ENCODE measurements at regions not wholly inside any gene's neighbourhood (a gene's known extent, or its start where the extent isn't known, plus 50 kb on each side); places are given as distances from the start of the nearest gene placed in this dataset.
A peak's percentile ranks its signal among the peaks of the same experiment; 100 is the strongest.

GRCh38 chr18:59848002-59848401 is 51.8 kb upstream of the PMAIP1 start:
- TF ChIP-seq GATA3 (IDR thresholded peaks at IDR 0.05; ENCODE audit: low read depth, low read length): no peak
- no peak for TF ChIP-seq GATA2 (IDR thresholded peaks at IDR 0.05; ENCODE audit: low read depth, low read length)

DNA sequence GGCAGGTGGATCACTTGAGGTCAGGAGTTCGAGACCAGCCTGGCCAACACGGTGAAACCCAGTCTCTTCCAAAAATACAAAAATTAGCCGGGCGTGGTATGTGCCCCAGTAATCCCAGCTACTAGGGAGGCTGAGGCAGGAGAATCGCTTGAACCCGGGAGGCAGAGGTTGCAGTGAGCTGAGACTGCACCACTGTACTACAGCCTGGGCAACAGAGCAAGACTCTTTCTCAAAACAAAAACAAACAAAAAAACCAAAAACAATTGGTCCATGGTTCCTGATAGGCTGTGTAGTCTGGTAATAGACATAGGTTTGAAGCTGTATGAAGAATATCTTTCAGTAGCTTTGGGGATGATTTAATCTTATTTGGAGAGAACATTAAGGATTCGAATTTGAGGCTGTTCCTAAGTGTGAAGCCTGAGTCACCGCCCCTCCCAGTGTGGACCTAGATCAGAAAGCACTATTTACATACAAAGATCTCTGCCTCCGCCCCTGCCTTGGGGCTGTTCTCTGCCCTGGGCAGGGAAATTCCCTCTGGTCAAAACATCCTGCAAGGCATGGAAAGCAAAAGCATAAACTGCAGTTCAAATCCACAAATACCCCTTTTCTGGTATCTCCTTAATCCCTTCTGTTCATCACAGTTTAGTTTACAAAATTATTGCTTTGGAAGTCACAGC is 52.8 kb upstream of the PMAIP1 start:
- no peak for TF ChIP-seq GATA2 (IDR thresholded peaks at IDR 0.05; ENCODE audit: low read depth, low read length)

- no peak for TF ChIP-seq GATA3 (IDR thresholded peaks at IDR 0.05; ENCODE audit: low read depth, low read length)
- no peak for TF ChIP-seq GATA2 (IDR thresholded peaks at IDR 0.05; ENCODE audit: low read depth, low read length)
Observed at GRCh38 chr18:59842947-59843346, 56.8 kb upstream of the PMAIP1 start.

DNA sequence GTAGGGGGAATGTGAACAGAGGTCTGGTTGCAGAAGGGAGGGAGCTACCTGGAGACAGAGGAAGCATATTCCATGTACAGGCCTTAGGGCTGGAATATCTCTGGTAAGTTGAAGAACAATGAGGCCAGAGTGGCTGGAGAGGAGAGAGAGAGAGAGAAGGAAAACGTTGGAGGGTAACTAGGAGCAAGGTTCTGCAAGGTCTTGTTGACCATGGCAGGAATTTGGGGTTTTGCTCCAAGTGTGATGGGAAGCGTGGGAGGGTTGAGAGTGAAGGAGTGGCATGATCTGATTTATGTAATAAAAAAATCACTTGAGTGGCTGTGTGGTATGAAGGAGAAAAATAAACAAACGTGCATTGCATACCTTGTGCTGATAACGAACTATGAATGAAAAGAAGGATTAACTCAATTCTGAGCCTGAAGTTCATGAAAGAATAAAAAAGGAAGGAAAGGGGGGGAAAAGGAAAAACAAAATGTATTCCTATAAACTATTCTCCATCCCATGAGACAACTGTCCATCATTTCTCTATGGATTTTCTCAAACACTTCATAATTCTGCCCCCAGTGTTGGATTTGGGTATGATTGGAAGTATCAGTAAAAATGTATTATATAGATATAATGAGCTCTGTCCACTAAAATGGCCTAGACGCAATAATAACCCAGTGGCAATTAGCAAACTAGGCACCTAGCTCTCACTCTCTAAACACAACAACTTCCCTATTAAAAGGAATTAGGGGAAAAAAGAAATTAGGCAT is 59.7 kb upstream of the PMAIP1 start:
- TF ChIP-seq GATA3 (IDR thresholded peaks at IDR 0.05; ENCODE audit: low read depth, low read length) (no peak), GATA2 (IDR thresholded peaks at IDR 0.05; ENCODE audit: low read depth, low read length) (no peak)

DNA sequence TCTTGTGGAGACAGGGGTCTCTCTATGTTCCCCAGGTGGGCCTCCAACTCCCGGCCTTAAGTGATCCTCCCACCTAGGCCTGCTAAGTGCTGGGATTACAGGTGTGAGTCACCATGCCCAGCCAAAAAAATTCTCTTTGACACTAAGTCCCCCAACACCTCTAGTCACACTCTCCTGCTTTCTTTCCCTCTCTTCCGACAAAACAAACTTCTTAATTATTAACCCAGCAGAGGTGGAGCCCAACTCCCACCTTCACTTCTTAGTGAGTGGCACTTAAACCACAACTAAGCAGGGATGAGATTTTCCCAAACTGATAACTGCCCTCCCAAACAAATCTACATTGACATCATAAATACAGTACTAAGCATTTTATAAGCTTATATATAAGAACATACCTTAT is 60.5 kb upstream of the PMAIP1 start:
- TF ChIP-seq GATA2 (IDR thresholded peaks at IDR 0.05; ENCODE audit: low read depth, low read length) (no peak), GATA3 (IDR thresholded peaks at IDR 0.05; ENCODE audit: low read depth, low read length) (no peak)

- TF ChIP-seq GATA2 (IDR thresholded peaks at IDR 0.05; ENCODE audit: low read depth, low read length) (no peak), GATA3 (IDR thresholded peaks at IDR 0.05; ENCODE audit: low read depth, low read length) (no peak)
Observed at GRCh38 chr18:59837586-59837985, 62.2 kb upstream of the PMAIP1 start.

- TF ChIP-seq GATA2 (IDR thresholded peaks at IDR 0.05; ENCODE audit: low read depth, low read length): no peak
- TF ChIP-seq GATA3 (IDR thresholded peaks at IDR 0.05; ENCODE audit: low read depth, low read length): no peak
Observed at GRCh38 chr18:59835605-59836379, 64.0 kb upstream of the PMAIP1 start.

DNA sequence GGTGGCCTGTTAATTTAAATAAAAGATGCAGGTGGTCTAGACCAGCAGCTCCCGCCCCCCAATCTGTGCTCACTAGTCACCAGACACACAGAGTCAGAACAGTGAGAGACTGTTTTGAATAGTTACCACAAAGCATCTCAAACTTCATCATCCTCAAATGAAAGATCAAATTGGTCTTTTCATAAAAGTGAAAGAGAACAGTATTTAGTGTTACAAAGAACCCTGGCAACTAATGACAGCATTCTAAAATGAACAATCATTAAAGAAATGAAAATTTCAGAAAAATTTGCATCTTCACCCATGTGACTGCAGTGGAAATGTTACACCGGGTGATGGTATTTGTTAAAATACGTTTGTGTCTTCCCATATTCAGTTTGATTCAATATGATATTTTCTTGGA is 65.5 kb upstream of the PMAIP1 start:
- TF ChIP-seq GATA3 (IDR thresholded peaks at IDR 0.05; ENCODE audit: low read depth, low read length) (no peak), GATA2 (IDR thresholded peaks at IDR 0.05; ENCODE audit: low read depth, low read length) (no peak)

- TF ChIP-seq GATA3 (IDR thresholded peaks at IDR 0.05; ENCODE audit: low read depth, low read length): no peak
- no peak for TF ChIP-seq GATA2 (IDR thresholded peaks at IDR 0.05; ENCODE audit: low read depth, low read length)
Observed at GRCh38 chr18:59833785-59834184, 66.0 kb upstream of the PMAIP1 start.

- TF ChIP-seq GATA3 (IDR thresholded peaks at IDR 0.05; ENCODE audit: low read depth, low read length) (no peak), GATA2 (IDR thresholded peaks at IDR 0.05; ENCODE audit: low read depth, low read length) (peak; percentile 43)
Observed at GRCh38 chr18:59823596-59824195, 76.1 kb upstream of the PMAIP1 start.

DNA sequence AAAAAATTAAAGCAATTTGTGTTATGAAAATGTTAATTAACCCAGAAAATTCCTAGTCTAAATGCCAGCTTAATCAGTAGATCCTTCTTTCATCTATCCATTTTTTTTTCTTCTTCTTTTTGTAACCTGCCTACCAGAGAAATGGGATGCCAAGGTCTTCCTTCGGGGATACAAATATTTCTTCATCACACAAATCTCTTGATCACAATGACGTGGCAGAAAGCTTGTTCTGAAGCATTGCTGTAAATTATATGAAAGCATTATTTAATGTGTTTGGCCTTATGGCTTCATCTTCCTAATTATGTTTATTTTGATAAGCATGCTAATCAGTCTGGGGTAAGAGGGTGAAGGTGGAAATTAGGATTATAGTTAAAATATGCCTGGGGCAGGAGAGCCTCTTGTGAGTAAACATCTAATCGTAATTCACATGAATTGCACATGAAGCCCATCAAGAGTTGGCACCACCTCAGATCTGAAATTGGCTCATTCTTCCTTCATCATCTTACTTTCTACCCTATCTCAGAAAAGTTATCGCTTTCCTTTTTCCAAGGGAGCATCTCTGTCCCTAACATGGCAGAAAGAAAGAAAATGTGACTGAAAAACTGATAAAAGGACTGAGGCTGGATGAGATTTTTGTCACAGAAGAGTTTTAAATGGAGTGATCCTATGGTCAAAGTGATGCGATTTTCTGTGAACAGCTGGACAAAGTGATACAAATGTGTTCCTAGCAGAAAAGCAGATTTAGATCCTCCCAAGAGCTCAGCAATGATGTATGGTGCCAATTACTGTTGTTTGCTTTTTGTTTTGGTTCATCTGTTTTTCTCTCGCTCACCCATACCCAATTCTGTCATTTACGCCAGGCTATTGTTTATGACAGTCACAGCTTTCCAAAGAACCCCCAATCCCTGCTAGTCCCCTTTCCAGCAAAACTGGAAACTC is 76.9 kb upstream of the PMAIP1 start:
- TF ChIP-seq GATA3 (IDR thresholded peaks at IDR 0.05; ENCODE audit: low read depth, low read length) (no peak), GATA2 (IDR thresholded peaks at IDR 0.05; ENCODE audit: low read depth, low read length) (no peak)

- no peak for TF ChIP-seq GATA3 (IDR thresholded peaks at IDR 0.05; ENCODE audit: low read depth, low read length)
- no peak for TF ChIP-seq GATA2 (IDR thresholded peaks at IDR 0.05; ENCODE audit: low read depth, low read length)
Observed at GRCh38 chr18:59821983-59822382, 77.8 kb upstream of the PMAIP1 start.

- TF ChIP-seq GATA2 (IDR thresholded peaks at IDR 0.05; ENCODE audit: low read depth, low read length): no peak
- TF ChIP-seq GATA3 (IDR thresholded peaks at IDR 0.05; ENCODE audit: low read depth, low read length): no peak
Observed at GRCh38 chr18:59820663-59821062, 79.1 kb upstream of the PMAIP1 start.
